GM12872 (cell line): ENCODE measurements at regions not wholly inside any gene's neighbourhood (a gene's known extent, or its start where the extent isn't known, plus 50 kb on each side); places are given as distances from the start of the nearest gene placed in this dataset.

ENCODE experiments used
- TF ChIP-seq, protein P1 (sequence below): IDR thresholded peaks from 3 replicates; pipeline ENCODE4 v1.5.1; 2011; ENCODE audit warnings: low read depth, mild to moderate bottlenecking, low read length, moderate library complexity; ENCODE audit not compliant: insufficient read depth

- TF ChIP-seq, protein P1, sequence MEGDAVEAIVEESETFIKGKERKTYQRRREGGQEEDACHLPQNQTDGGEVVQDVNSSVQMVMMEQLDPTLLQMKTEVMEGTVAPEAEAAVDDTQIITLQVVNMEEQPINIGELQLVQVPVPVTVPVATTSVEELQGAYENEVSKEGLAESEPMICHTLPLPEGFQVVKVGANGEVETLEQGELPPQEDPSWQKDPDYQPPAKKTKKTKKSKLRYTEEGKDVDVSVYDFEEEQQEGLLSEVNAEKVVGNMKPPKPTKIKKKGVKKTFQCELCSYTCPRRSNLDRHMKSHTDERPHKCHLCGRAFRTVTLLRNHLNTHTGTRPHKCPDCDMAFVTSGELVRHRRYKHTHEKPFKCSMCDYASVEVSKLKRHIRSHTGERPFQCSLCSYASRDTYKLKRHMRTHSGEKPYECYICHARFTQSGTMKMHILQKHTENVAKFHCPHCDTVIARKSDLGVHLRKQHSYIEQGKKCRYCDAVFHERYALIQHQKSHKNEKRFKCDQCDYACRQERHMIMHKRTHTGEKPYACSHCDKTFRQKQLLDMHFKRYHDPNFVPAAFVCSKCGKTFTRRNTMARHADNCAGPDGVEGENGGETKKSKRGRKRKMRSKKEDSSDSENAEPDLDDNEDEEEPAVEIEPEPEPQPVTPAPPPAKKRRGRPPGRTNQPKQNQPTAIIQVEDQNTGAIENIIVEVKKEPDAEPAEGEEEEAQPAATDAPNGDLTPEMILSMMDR, result no peak
Measured at GRCh38 chr11:11003226-11003625, 145.4 kb upstream of the ZBED5 start.

DNA sequence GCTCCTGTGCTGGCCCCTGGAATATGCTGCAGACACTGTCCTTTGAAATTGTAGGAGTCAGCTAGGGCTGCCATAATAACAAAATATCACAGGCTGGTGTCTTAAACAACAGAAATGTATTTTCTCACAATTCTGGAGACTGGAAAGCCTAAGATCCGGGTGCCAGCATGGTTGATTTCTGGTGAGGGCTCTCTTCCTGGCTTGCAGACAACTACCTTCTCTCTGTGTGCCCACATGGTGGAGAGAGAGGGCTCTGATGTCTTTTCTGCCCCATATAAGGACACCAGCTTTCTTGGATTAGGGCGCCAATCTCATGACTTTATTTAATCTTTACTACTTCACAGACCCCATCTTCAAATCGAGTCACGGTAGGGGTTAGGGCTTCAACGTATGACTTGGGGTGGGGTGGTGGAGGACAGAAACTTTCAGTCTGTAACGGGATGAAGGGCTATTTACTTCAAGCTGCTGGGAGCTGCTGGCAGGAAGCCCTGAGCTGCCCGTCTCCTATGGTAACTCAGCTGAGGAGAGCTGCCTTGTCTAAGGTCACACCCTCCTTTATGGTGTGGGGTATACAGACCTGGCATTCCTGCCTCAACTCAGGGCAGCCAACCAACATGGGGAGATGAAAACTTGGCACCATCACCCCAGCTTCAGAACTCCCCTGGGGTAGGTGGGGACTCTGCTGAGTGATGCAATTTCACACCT lies 142.9 kb upstream of the ZBED5 start:
- TF ChIP-seq, protein P1, result no peak

- TF ChIP-seq, protein P1, result no peak
Measured at GRCh38 chr11:10998674-10999073, 140.8 kb upstream of the ZBED5 start.

- TF ChIP-seq, protein P1, result no peak
Measured at GRCh38 chr11:10996678-10997077, 138.8 kb upstream of the ZBED5 start.

GRCh38 chr11:10993640-10994039 lies 135.8 kb upstream of the ZBED5 start:
- TF ChIP-seq, protein P1, result no peak

DNA sequence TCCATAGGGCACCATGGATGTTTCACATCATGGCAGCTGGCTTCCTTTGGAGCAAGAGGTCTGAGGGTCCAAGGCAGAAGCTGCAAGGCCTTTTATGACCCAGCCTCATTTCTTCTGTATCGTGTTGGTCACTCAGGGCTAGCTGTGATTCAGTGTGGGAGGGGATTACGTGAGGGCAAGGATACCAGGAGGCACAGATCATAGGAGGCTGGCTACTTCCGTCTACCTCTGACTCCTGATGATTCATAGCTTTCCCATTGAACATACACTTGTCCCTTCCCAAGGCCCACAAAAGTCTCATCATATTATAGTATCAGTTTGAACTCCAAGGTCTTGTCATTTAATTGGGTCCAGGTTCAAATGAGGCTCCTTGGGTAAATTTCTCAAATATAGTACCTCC lies 135.3 kb upstream of the ZBED5 start:
- TF ChIP-seq, protein P1, result no peak

DNA sequence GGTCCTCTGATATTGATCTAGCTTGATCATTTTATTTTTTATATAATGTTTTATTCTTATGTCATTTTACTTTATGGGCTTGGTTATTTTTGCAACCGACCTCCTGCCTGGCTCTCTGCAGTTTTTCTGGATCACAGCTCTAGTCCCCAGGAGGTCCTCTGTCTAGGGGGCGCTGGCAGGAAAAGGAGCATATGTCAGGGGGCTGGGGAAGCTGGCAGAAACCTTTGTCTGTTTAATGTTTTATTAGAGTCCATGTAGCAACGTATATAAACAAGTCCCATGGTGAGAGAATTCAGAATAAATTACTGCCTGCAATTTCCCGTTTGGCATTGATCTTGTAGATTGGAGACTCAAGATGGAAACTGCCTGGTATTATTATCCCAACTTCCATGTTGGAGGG lies 133.5 kb upstream of the ZBED5 start:
- TF ChIP-seq, protein P1, result no peak

GRCh38 chr11:10990637-10991193 lies 132.9 kb upstream of the ZBED5 start:
- TF ChIP-seq, protein P1, result no peak
